ENCODE measurements at regions not wholly inside any gene's neighbourhood (a gene's known extent, or its start where the extent isn't known, plus 50 kb on each side); places are given as distances from the start of the nearest gene placed in this dataset.

- Histone ChIP-seq H2AFZ (ENCODE audit: insufficient read depth, low read depth, low read length, poor library complexity, severe bottlenecking) (no peak overlapping the region), H3K27ac (ENCODE audit: low read length in 2 of 2) (no peak overlapping the region), H3K4me1 (ENCODE audit: control insufficient read depth in 2 of 2, insufficient read depth in 2 of 2, low read length in 2 of 2) (no peaks in the 10 kb centered on the region), H3K36me3 (replicated peaks in 1 of 2; ENCODE audit: control extremely low read depth in 1 of 2, control insufficient read depth in 1 of 2, extremely low read depth in 1 of 2, insufficient read depth in 2 of 2, low read length in 1 of 2) (no peaks in the 10 kb centered on the region), H3K79me2 (ENCODE audit: control insufficient read depth, insufficient read depth, low read length) (no peaks in the 10 kb centered on the region), H4K20me1 (ENCODE audit: control insufficient read depth, insufficient read depth, low read length, poor library complexity, severe bottlenecking) (no peaks in the 10 kb centered on the region), H3K4me2 (replicated peaks; ENCODE audit: low read depth, low read length, poor library complexity, severe bottlenecking) (no peak overlapping the region), H3K9ac (ENCODE audit: low read length) (no peak overlapping the region), H3K9me3 (ENCODE audit: control extremely low read depth in 1 of 3, control insufficient read depth in 2 of 3, insufficient read depth in 1 of 3, low read length in 2 of 3) (no peaks in the 10 kb centered on the region), H3K4me3 (ENCODE audit: control extremely low read depth in 1 of 5, extremely low read depth in 1 of 5, insufficient read depth in 1 of 5, low read depth in 2 of 5, low read length in 4 of 5) (no peak overlapping the region), H3K27me3 (replicated peaks in 1 of 4; ENCODE audit: control extremely low read depth in 1 of 4, control insufficient read depth in 3 of 4, insufficient read depth in 4 of 4, low read length in 3 of 4) (no peaks in the 10 kb centered on the region)
- ChIA-PET CTCF (no interaction called here), POLR2A (no interaction called here)
- no peak for DNase-seq
- H3K9me3 Mint-ChIP-seq (ENCODE audit: insufficient read depth): peaks cover 2% of the 10 kb centered on the region
- intact Hi-C loops (cut with micrococcal nuclease): no loop called here
- no peaks in the 10 kb centered on the region for H3K27me3 Mint-ChIP-seq
- H3K27ac Mint-ChIP-seq: no peak overlapping the region
- no peak for TF ChIP-seq CTCF (IDR thresholded peaks at IDR 0.05)
- TF ChIP-seq EZH2 (IDR thresholded peaks at IDR 0.05; ENCODE audit: borderline replicate concordance, insufficient read depth, low read depth, low read length, poor library complexity, severe bottlenecking): no peak
- no peak overlapping the region for H3K4me3 Mint-ChIP-seq
- 100% methylated on average over 1 of the region's 3 CpGs for WGBS (ENCODE audit: insufficient coverage)
- peaks cover 2% of the 10 kb centered on the region for H3K4me1 Mint-ChIP-seq
- no peak for ATAC-seq (ENCODE audit: low read depth)
Measured at GRCh38 chr12:116469344-116469743, 89.8 kb upstream of the MAP1LC3B2 start.

- Mint-ChIP-seq H3K4me3 (no peak overlapping the region), H3K4me1 (peaks cover 2% of the 10 kb centered on the region), H3K27me3 (no peaks in the 10 kb centered on the region), H3K9me3 (ENCODE audit: insufficient read depth) (peaks cover 2% of the 10 kb centered on the region), H3K27ac (no peak overlapping the region)
- POLR2A ChIA-PET: interaction anchor here (0.5 kb wide), 1 partner anchor 33 kb away, joined by 3 read pairs; no protein-coding TSS in a partner anchor
- no peak for DNase-seq
- H3K27me3 ChIP-seq (replicated peaks in 1 of 4; ENCODE audit: control extremely low read depth in 1 of 4, control insufficient read depth in 3 of 4, insufficient read depth in 4 of 4, low read length in 3 of 4): no peaks in the 10 kb centered on the region
- H2AFZ ChIP-seq (ENCODE audit: insufficient read depth, low read depth, low read length, poor library complexity, severe bottlenecking): no peak overlapping the region
- no peak overlapping the region for H3K4me3 ChIP-seq (ENCODE audit: control extremely low read depth in 1 of 5, extremely low read depth in 1 of 5, insufficient read depth in 1 of 5, low read depth in 2 of 5, low read length in 4 of 5)
- no peak overlapping the region for H3K27ac ChIP-seq (ENCODE audit: low read length in 2 of 2)
- H3K4me1 ChIP-seq (ENCODE audit: control insufficient read depth in 2 of 2, insufficient read depth in 2 of 2, low read length in 2 of 2): no peaks in the 10 kb centered on the region
- WGBS (ENCODE audit: insufficient coverage): 79% methylated on average over 2 of the region's 5 CpGs
- H3K4me2 ChIP-seq (replicated peaks; ENCODE audit: low read depth, low read length, poor library complexity, severe bottlenecking): no peak overlapping the region
- H4K20me1 ChIP-seq (ENCODE audit: control insufficient read depth, insufficient read depth, low read length, poor library complexity, severe bottlenecking): no peaks in the 10 kb centered on the region
- TF ChIP-seq EZH2 (IDR thresholded peaks at IDR 0.05; ENCODE audit: borderline replicate concordance, insufficient read depth, low read depth, low read length, poor library complexity, severe bottlenecking): no peak
- CTCF ChIA-PET: no interaction called here
- H3K9ac ChIP-seq (ENCODE audit: low read length): no peak overlapping the region
- no peaks in the 10 kb centered on the region for H3K36me3 ChIP-seq (replicated peaks in 1 of 2; ENCODE audit: control extremely low read depth in 1 of 2, control insufficient read depth in 1 of 2, extremely low read depth in 1 of 2, insufficient read depth in 2 of 2, low read length in 1 of 2)
- intact Hi-C loops (cut with micrococcal nuclease): no loop called here
- peaks cover 0 to 1% (median under 1%) of the 10 kb centered on the region in 3 donors for H3K9me3 ChIP-seq (ENCODE audit: control extremely low read depth in 1 of 3, control insufficient read depth in 2 of 3, insufficient read depth in 1 of 3, low read length in 2 of 3)
- ATAC-seq (ENCODE audit: low read depth): no peak
- no peaks in the 10 kb centered on the region for H3K79me2 ChIP-seq (ENCODE audit: control insufficient read depth, insufficient read depth, low read length)
Measured at GRCh38 chr12:116471544-116471943, 87.6 kb upstream of the MAP1LC3B2 start.

Data from B cell (primary cell).